ENCODE measurements at regions not wholly inside any gene's neighbourhood (a gene's known extent, or its start where the extent isn't known, plus 50 kb on each side); places are given as distances from the start of the nearest gene placed in this dataset.

GRCh38 chr2:67341336-67341735 is 55.8 kb upstream of the ETAA1 start:
- no peak for TF ChIP-seq YY1 (IDR thresholded peaks at IDR 0.05; ENCODE audit: low read depth)
- TF ChIP-seq FOXM1 (IDR thresholded peaks at IDR 0.05; ENCODE audit: borderline replicate concordance, low read depth): no peak
- TF ChIP-seq, protein P1, sequence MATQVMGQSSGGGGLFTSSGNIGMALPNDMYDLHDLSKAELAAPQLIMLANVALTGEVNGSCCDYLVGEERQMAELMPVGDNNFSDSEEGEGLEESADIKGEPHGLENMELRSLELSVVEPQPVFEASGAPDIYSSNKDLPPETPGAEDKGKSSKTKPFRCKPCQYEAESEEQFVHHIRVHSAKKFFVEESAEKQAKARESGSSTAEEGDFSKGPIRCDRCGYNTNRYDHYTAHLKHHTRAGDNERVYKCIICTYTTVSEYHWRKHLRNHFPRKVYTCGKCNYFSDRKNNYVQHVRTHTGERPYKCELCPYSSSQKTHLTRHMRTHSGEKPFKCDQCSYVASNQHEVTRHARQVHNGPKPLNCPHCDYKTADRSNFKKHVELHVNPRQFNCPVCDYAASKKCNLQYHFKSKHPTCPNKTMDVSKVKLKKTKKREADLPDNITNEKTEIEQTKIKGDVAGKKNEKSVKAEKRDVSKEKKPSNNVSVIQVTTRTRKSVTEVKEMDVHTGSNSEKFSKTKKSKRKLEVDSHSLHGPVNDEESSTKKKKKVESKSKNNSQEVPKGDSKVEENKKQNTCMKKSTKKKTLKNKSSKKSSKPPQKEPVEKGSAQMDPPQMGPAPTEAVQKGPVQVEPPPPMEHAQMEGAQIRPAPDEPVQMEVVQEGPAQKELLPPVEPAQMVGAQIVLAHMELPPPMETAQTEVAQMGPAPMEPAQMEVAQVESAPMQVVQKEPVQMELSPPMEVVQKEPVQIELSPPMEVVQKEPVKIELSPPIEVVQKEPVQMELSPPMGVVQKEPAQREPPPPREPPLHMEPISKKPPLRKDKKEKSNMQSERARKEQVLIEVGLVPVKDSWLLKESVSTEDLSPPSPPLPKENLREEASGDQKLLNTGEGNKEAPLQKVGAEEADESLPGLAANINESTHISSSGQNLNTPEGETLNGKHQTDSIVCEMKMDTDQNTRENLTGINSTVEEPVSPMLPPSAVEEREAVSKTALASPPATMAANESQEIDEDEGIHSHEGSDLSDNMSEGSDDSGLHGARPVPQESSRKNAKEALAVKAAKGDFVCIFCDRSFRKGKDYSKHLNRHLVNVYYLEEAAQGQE (IDR thresholded peaks at IDR 0.05; ENCODE audit: low read depth): no peak
- no peak for TF ChIP-seq EGR1 (IDR thresholded peaks at IDR 0.05)
- no peak for TF ChIP-seq MAX (IDR thresholded peaks at IDR 0.05)
- no peak for TF ChIP-seq EP300 (IDR thresholded peaks at IDR 0.05; ENCODE audit: borderline replicate concordance)
- TF ChIP-seq TAF1 (IDR thresholded peaks at IDR 0.05; ENCODE audit: low read depth): no peak
- no peak for TF ChIP-seq TCF12 (IDR thresholded peaks at IDR 0.05; ENCODE audit: low read depth)

- TF ChIP-seq CEBPB (IDR thresholded peaks at IDR 0.05) (no peak), EGR1 (IDR thresholded peaks at IDR 0.05) (no peak), ZBTB7A (IDR thresholded peaks at IDR 0.05; ENCODE audit: low read depth) (no peak), TAF1 (IDR thresholded peaks at IDR 0.05; ENCODE audit: low read depth) (no peak), YY1 (IDR thresholded peaks at IDR 0.05; ENCODE audit: low read depth) (no peak), NFIC (IDR thresholded peaks at IDR 0.05) (no peak), TEAD4 (IDR thresholded peaks at IDR 0.05) (no peak), MAX (IDR thresholded peaks at IDR 0.05) (no peak), USF1 (IDR thresholded peaks at IDR 0.05) (no peak)
- TF ChIP-seq, protein P1 (IDR thresholded peaks at IDR 0.05; ENCODE audit: low read depth): no peak
These were observed 54.7 kb upstream of the ETAA1 start for GRCh38 chr2:67342394-67342793.

DNA sequence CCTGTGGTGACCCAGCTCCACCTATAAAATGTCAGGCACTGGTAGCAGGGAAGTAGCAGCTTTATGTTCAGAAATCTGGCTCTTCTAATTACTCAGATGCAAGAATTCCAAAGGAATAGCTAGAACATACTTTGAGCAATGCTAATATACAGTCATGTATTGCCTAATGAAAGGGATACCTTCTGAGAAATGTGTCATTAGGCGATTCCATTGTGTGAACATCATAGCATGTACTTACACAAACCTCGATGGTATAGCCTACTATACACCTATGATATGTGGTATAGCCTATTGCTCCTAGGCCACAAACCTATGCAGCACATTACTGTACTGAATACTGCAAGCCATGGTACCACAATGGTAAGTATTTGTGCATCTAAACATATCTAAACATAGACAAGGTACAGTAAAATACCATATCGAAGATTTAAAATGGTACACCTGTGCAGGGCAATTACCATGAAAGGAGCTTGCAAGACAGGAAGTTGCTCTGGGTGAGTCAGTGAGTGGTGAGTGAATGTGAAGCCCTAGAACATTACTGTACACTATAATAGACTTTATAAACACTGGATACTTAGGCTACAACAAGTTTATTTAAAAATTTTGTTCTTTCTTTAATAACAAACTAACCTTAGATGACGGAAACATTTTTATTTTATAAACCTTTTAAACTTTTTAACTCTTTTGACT is 50.3 kb upstream of the ETAA1 start:
- no peak for TF ChIP-seq EGR1 (IDR thresholded peaks at IDR 0.05)
- TF ChIP-seq TAF1 (IDR thresholded peaks at IDR 0.05; ENCODE audit: low read depth): no peak
- no peak for TF ChIP-seq FOXM1 (IDR thresholded peaks at IDR 0.05; ENCODE audit: borderline replicate concordance, low read depth)
- TF ChIP-seq CEBPB (IDR thresholded peaks at IDR 0.05): no peak
- no peak for TF ChIP-seq CREB1 (IDR thresholded peaks at IDR 0.05; ENCODE audit: low read depth)
- TF ChIP-seq TEAD4 (IDR thresholded peaks at IDR 0.05): no peak
- no peak for TF ChIP-seq YY1 (IDR thresholded peaks at IDR 0.05; ENCODE audit: low read depth)
- TF ChIP-seq ZBTB7A (IDR thresholded peaks at IDR 0.05; ENCODE audit: low read depth): no peak
- no peak for TF ChIP-seq RAD21 (IDR thresholded peaks at IDR 0.05; ENCODE audit: low read depth)

All from Ishikawa (cell line).